IMR-90 (cell line): ENCODE measurements at regions not wholly inside any gene's neighbourhood (a gene's known extent, or its start where the extent isn't known, plus 50 kb on each side); places are given as distances from the start of the nearest gene placed in this dataset.

Experiments used
- ATAC-seq: fragments of 200-7000 bp; cut with Tn5 transposase; 2 replicates; pipeline ENCODE4 v1.9.1; 2020; ENCODE audit warnings: low read depth, mild to moderate bottlenecking, moderate library complexity
- BruUV-seq: library from RNA; stranded (reverse); fragments of 400-500 nt; replicated peaks from 2 replicates; lab custom pipeline; 2021; lab: Mats Ljungman, UMichigan
- CTCF ChIA-PET: fragments of 300-600 bp; formaldehyde crosslinking; extraction: SDS; loops from one replicate; lab custom pipeline; 2021; ENCODE audit warnings: antibody characterized with exemption; lab: Yijun Ruan, JAX
- POLR2A ChIA-PET: fragments of 300-600 bp; sonication (Branson Sonifier 250); formaldehyde crosslinking; loops from one replicate; lab custom pipeline; 2022; ENCODE audit warnings: antibody characterized with exemption; ENCODE audit not compliant: unreplicated experiment; lab: Charles Lee
- DNase-seq: peaks from one replicate; pipeline ENCODE4 v3.0.0; 2013
- H2AFZ ChIP-seq: replicated peaks from 2 replicates; pipeline ENCODE3; 2013; ENCODE audit warnings: low read length, mild to moderate bottlenecking; ENCODE audit not compliant: poor library complexity
- H2AK5ac ChIP-seq: 2 replicates; pipeline ENCODE4 v1.6.1; 2013; ENCODE audit warnings: low read depth, low read length, inconsistent platforms
- H2AK9ac ChIP-seq: replicated peaks from 2 replicates; pipeline ENCODE3; 2013; ENCODE audit warnings: mild to moderate bottlenecking, low read depth, low read length, moderate library complexity; ENCODE audit not compliant: poor library complexity
- H2BK120ac ChIP-seq: 2 replicates; pipeline ENCODE4 v1.6.1; 2013; ENCODE audit warnings: low read depth, low read length, inconsistent platforms
- H2BK15ac ChIP-seq: 3 replicates; pipeline ENCODE4 v1.6.1; 2013; ENCODE audit warnings: low read depth, low read length, inconsistent platforms
- H2BK20ac ChIP-seq: 2 replicates; pipeline ENCODE4 v1.6.1; 2013; ENCODE audit warnings: low read depth, mild to moderate bottlenecking, inconsistent platforms, low read length, moderate library complexity
- H2BK5ac ChIP-seq: 2 replicates; pipeline ENCODE4 v1.6.1; 2013; ENCODE audit warnings: mild to moderate bottlenecking, low read depth, low read length, inconsistent platforms; ENCODE audit not compliant: poor library complexity, severe bottlenecking
- H3K14ac ChIP-seq: replicated peaks from 2 replicates; pipeline ENCODE4 v1.6.1; 2013; ENCODE audit warnings: low read depth, low read length, inconsistent platforms
- H3K18ac ChIP-seq: 2 replicates; pipeline ENCODE4 v1.6.1; 2013; ENCODE audit warnings: low read depth, low read length, control low read depth
- H3K23ac ChIP-seq: 2 replicates; pipeline ENCODE4 v1.6.1; 2013; ENCODE audit warnings: low read depth, low read length, inconsistent platforms
- H3K27ac ChIP-seq: 2 replicates; pipeline ENCODE4 v1.5.1; 2013; ENCODE audit warnings: mild to moderate bottlenecking, control low read depth, low read length; ENCODE audit not compliant: insufficient read depth
- H3K27me3 ChIP-seq: 2 replicates; pipeline ENCODE4 v1.6.1; 2013; ENCODE audit warnings: low read length; ENCODE audit not compliant: control insufficient read depth, insufficient read depth
- H3K36me3 ChIP-seq: 2 replicates; pipeline ENCODE4 v1.6.1; 2013; ENCODE audit warnings: low read length, mixed read lengths; ENCODE audit not compliant: control insufficient read depth, insufficient read depth
- H3K4ac ChIP-seq: 2 replicates; pipeline ENCODE4 v1.6.1; 2013; ENCODE audit warnings: low read depth, low read length, inconsistent platforms
- H3K4me1 ChIP-seq: 2 replicates; pipeline ENCODE4 v1.6.1; 2013; ENCODE audit warnings: low read length, mixed read lengths; ENCODE audit not compliant: control insufficient read depth, insufficient read depth
- H3K4me2 ChIP-seq: 2 replicates; pipeline ENCODE4 v1.6.1; 2013; ENCODE audit warnings: low read depth, mild to moderate bottlenecking, control low read depth, low read length, moderate library complexity
- H3K4me3 ChIP-seq: 2 replicates; pipeline ENCODE4 v1.5.1; 2013; ENCODE audit warnings: low read depth, mild to moderate bottlenecking, control low read depth, low read length, moderate library complexity; ENCODE audit not compliant: insufficient read depth
- H3K56ac ChIP-seq: 2 replicates; pipeline ENCODE4 v1.6.1; 2013; ENCODE audit warnings: low read length, inconsistent platforms; ENCODE audit not compliant: insufficient read depth; ENCODE audit errors: extremely low read depth
- H3K79me1 ChIP-seq, 2 experiments: 2 replicates each; pipeline ENCODE4 v1.6.1; 2013; ENCODE audit warnings: low read length in 2 of 2, inconsistent platforms in 1 of 2, low read depth in 1 of 2
- H3K9ac ChIP-seq: 2 replicates; pipeline ENCODE4 v1.6.1; 2013; ENCODE audit warnings: low read depth, low read length, control low read depth
- H3K9me1 ChIP-seq: 2 replicates; pipeline ENCODE4 v1.6.1; 2013; ENCODE audit warnings: low read length, inconsistent platforms; ENCODE audit not compliant: insufficient read depth
- H3K9me3 ChIP-seq: 2 replicates; pipeline ENCODE4 v1.6.1; 2013; ENCODE audit warnings: low read length; ENCODE audit not compliant: control insufficient read depth, insufficient read depth
- H4K20me1 ChIP-seq: 2 replicates; pipeline ENCODE4 v1.6.1; 2013; ENCODE audit warnings: low read length, inconsistent platforms; ENCODE audit not compliant: insufficient read depth
- H4K5ac ChIP-seq: 2 replicates; pipeline ENCODE4 v1.6.1; 2013; ENCODE audit warnings: mild to moderate bottlenecking, low read depth, low read length, control low read depth
- H4K8ac ChIP-seq, 2 experiments: 2 replicates each; pipeline ENCODE4 v1.6.1; 2013; ENCODE audit warnings: low read depth in 2 of 2, low read length in 2 of 2, control low read depth in 1 of 2, inconsistent platforms in 1 of 2
- H4K91ac ChIP-seq: 2 replicates; pipeline ENCODE4 v1.6.1; 2013; ENCODE audit warnings: low read depth, low read length, inconsistent platforms; ENCODE audit not compliant: insufficient read depth
- BHLHE40 ChIP-seq: fragments of 150-350 bp; IDR thresholded peaks from 2 replicates; pipeline ENCODE4 v1.6.1; 2016; ENCODE audit warnings: mild to moderate bottlenecking, low read depth, low read length
- CEBPB ChIP-seq: IDR thresholded peaks from 2 replicates; pipeline ENCODE4 v1.6.1; 2012; ENCODE audit warnings: low read depth, low read length, improper control_type of control experiment
- CHD1 ChIP-seq: IDR thresholded peaks from 2 replicates; pipeline ENCODE4 v1.6.1; 2012; ENCODE audit warnings: low read depth, low read length, improper control_type of control experiment
- FOS ChIP-seq: fragments of 150-350 bp; IDR thresholded peaks from 2 replicates; pipeline ENCODE4 v1.6.1; 2016; ENCODE audit warnings: low read depth, low read length
- MAFK ChIP-seq: IDR thresholded peaks from 2 replicates; pipeline ENCODE4 v1.6.1; 2012; ENCODE audit warnings: low read depth, low read length, improper control_type of control experiment
- MAZ ChIP-seq: IDR thresholded peaks from 2 replicates; pipeline ENCODE4 v1.6.1; 2012; ENCODE audit warnings: low read depth, mild to moderate bottlenecking, low read length, improper control_type of control experiment, moderate library complexity, borderline replicate concordance
- MXI1 ChIP-seq: IDR thresholded peaks from 2 replicates; pipeline ENCODE4 v1.6.1; 2012; ENCODE audit warnings: low read depth, mild to moderate bottlenecking, low read length, moderate library complexity, borderline replicate concordance
- NFE2L2 ChIP-seq: fragments of 150-350 bp; IDR thresholded peaks from 2 replicates; pipeline ENCODE4 v1.6.1; 2016; ENCODE audit warnings: low read depth, mild to moderate bottlenecking, low read length
- POLR2A ChIP-seq: IDR thresholded peaks from 2 replicates; pipeline ENCODE4 v1.6.1; 2012; ENCODE audit warnings: mild to moderate bottlenecking, low read depth, low read length
- RAD21 ChIP-seq: IDR thresholded peaks from 2 replicates; pipeline ENCODE4 v1.6.1; 2012; ENCODE audit warnings: low read length, improper control_type of control experiment
- RCOR1 ChIP-seq: IDR thresholded peaks from 2 replicates; pipeline ENCODE4 v1.6.1; 2012; ENCODE audit warnings: mild to moderate bottlenecking, low read length, improper control_type of control experiment; ENCODE audit not compliant: insufficient replicate concordance
- RFX5 ChIP-seq: IDR thresholded peaks from 2 replicates; pipeline ENCODE4 v1.8.0; 2012; ENCODE audit warnings: low read depth, mild to moderate bottlenecking, low read length, moderate library complexity
- SMC3 ChIP-seq: fragments of 150-350 bp; IDR thresholded peaks from 2 replicates; pipeline ENCODE4 v1.6.1; 2016; ENCODE audit warnings: low read depth, mild to moderate bottlenecking, antibody characterized with exemption, low read length, moderate library complexity
- USF2 ChIP-seq: fragments of 150-350 bp; IDR thresholded peaks from 2 replicates; pipeline ENCODE4 v1.6.1; 2017; ENCODE audit warnings: mild to moderate bottlenecking, antibody characterized with exemption, low read length, low read depth
- WGBS, 2 experiments: methylation state at CpG; one replicate each; pipeline versions ENCODE4 v1.1.5 to v1.1.7; 2013; ENCODE audit warnings: missing lambda C conversion rate in 2 of 2; ENCODE audit not compliant: insufficient read length in 1 of 2; ENCODE audit errors: extremely low coverage in 2 of 2; 5-methylcytosine and 5-hydroxymethylcytosine counted together
- dilution Hi-C: fragments of 300-500 bp; cut with HindIII; formaldehyde crosslinking; loops from one replicate; pipeline ENCODE4 v1.14.3; 2018; ENCODE audit warnings: low sequenced_read_pairs; ENCODE audit not compliant: unreplicated experiment
- in situ Hi-C: fragments of 300-500 bp; cut with MboI; formaldehyde crosslinking; loops from 3 replicates; pipeline ENCODE4 v1.14.3; 2019; ENCODE audit warnings: low sequenced_read_pairs, inconsistent platforms, mixed read lengths
- intact Hi-C: fragments of 100-400 bp; cut with micrococcal nuclease; formaldehyde crosslinking; loops from 2 replicates; pipeline ENCODE4 v1.10.0; 2022
- TF ChIP-seq, protein P1 (sequence below): conservative IDR thresholded peaks from 2 replicates; pipeline ENCODE4 v1.5.1; 2012; ENCODE audit warnings: mild to moderate bottlenecking, low read depth, low read length, improper control_type of control experiment
- TF ChIP-seq, protein P2 (sequence below): fragments of 150-350 bp; IDR thresholded peaks from 2 replicates; pipeline ENCODE4 v1.6.1; 2016; ENCODE audit warnings: low read depth, mild to moderate bottlenecking, low read length, moderate library complexity, borderline replicate concordance

GRCh38 chr17:21528031-21528695, 152.0 kb downstream of the KCNJ12 start:
- no peaks in the 10 kb centered on the region for H3K9me3 ChIP-seq
- H4K91ac ChIP-seq, result no peak overlapping the region
- H3K56ac ChIP-seq, result no peak overlapping the region
- H4K8ac ChIP-seq, result no peak overlapping the region
- TF ChIP-seq RFX5 (no peak), BHLHE40 (no peak), MXI1 (no peak), USF2 (no peak), POLR2A (no peak), NFE2L2 (no peak), MAZ (no peak), RCOR1 (no peak), CHD1 (no peak), FOS (no peak), CEBPB (no peak), RAD21 (no peak), MAFK (no peak), SMC3 (no peak)
- TF ChIP-seq, protein P1, sequence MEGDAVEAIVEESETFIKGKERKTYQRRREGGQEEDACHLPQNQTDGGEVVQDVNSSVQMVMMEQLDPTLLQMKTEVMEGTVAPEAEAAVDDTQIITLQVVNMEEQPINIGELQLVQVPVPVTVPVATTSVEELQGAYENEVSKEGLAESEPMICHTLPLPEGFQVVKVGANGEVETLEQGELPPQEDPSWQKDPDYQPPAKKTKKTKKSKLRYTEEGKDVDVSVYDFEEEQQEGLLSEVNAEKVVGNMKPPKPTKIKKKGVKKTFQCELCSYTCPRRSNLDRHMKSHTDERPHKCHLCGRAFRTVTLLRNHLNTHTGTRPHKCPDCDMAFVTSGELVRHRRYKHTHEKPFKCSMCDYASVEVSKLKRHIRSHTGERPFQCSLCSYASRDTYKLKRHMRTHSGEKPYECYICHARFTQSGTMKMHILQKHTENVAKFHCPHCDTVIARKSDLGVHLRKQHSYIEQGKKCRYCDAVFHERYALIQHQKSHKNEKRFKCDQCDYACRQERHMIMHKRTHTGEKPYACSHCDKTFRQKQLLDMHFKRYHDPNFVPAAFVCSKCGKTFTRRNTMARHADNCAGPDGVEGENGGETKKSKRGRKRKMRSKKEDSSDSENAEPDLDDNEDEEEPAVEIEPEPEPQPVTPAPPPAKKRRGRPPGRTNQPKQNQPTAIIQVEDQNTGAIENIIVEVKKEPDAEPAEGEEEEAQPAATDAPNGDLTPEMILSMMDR, result no peak
- TF ChIP-seq, protein P2, sequence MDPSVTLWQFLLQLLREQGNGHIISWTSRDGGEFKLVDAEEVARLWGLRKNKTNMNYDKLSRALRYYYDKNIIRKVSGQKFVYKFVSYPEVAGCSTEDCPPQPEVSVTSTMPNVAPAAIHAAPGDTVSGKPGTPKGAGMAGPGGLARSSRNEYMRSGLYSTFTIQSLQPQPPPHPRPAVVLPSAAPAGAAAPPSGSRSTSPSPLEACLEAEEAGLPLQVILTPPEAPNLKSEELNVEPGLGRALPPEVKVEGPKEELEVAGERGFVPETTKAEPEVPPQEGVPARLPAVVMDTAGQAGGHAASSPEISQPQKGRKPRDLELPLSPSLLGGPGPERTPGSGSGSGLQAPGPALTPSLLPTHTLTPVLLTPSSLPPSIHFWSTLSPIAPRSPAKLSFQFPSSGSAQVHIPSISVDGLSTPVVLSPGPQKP, result no peak
- in situ Hi-C loops (no loop called here), dilution Hi-C loops (no loop called here), intact Hi-C loops (no loop called here)
- no peak overlapping the region for H3K14ac ChIP-seq
- H3K4me2 ChIP-seq, result no peak overlapping the region
- H2AK5ac ChIP-seq, result no peak overlapping the region
- no TSS peak for BruUV-seq
- peaks cover 26% of the 10 kb centered on the region for H4K20me1 ChIP-seq
- peaks cover 18% of the 10 kb centered on the region for H3K36me3 ChIP-seq
- DNase-seq (no peak), ATAC-seq (no peak)
- no peaks in the 10 kb centered on the region for H3K27me3 ChIP-seq
- H3K27ac ChIP-seq, result no peak overlapping the region
- no peak overlapping the region for H2BK15ac ChIP-seq
- no peak overlapping the region for H4K5ac ChIP-seq
- H2BK120ac ChIP-seq, result no peak overlapping the region
- H2BK5ac ChIP-seq, result no peak overlapping the region
- no peak overlapping the region for H3K9ac ChIP-seq
- no peak overlapping the region for H2BK20ac ChIP-seq
- POLR2A ChIA-PET, result no interaction called here
- H3K79me1 ChIP-seq, result peaks cover 25 to 37% of the 10 kb centered on the region in 2 experiments
- 50% methylated on average over 2 of the region's 9 CpGs; no CpG with 5 or more reads in 1 of the 2 experiments for WGBS, 2 experiments
- H3K4me1 ChIP-seq, result peaks cover 5% of the 10 kb centered on the region; the same call in 1 of the 2 replicates
- no peak overlapping the region for H3K23ac ChIP-seq
- no peak overlapping the region for H2AK9ac ChIP-seq
- H2AFZ ChIP-seq, result no peak overlapping the region
- H3K18ac ChIP-seq, result no peak overlapping the region
- H3K9me1 ChIP-seq, result peaks cover 9% of the 10 kb centered on the region; the same call in 1 of the 2 replicates
- CTCF ChIA-PET, result no interaction called here
- no peak overlapping the region for H3K4me3 ChIP-seq
- H3K4ac ChIP-seq, result no peak overlapping the region
